Osteoblast (primary cell): ENCODE measurements at regions not wholly inside any gene's neighbourhood (a gene's known extent, or its start where the extent isn't known, plus 50 kb on each side); places are given as distances from the start of the nearest gene placed in this dataset.

Experiments
- DNase-seq: peaks from one replicate; pipeline ENCODE4 v3.0.0; 2011; ENCODE audit warnings: low spot score, mixed read lengths; ENCODE audit not compliant: insufficient read length; ENCODE audit errors: missing footprints
- H2AFZ ChIP-seq: 2 replicates; pipeline ENCODE4 v1.6.0; 2011; ENCODE audit warnings: mild to moderate bottlenecking, low read length
- H3K27ac ChIP-seq: 2 replicates; pipeline ENCODE4 v1.5.1; 2011; ENCODE audit warnings: mild to moderate bottlenecking, low read depth, low read length, moderate library complexity
- H3K27me3 ChIP-seq: 2 replicates; pipeline ENCODE4 v1.6.0; 2012; ENCODE audit warnings: mild to moderate bottlenecking, control low read depth, inconsistent platforms, low read length, moderate library complexity; ENCODE audit not compliant: insufficient read depth
- H3K36me3 ChIP-seq: 2 replicates; pipeline ENCODE4 v1.5.1; 2011; ENCODE audit warnings: mild to moderate bottlenecking, low read length, control low read depth, moderate library complexity; ENCODE audit not compliant: insufficient read depth
- H3K4me1 ChIP-seq: 2 replicates; pipeline ENCODE4 v1.5.1; 2011; ENCODE audit warnings: mild to moderate bottlenecking, low read length, control low read depth, moderate library complexity; ENCODE audit not compliant: insufficient read depth
- H3K4me2 ChIP-seq: 2 replicates; pipeline ENCODE4 v1.6.0; 2011; ENCODE audit warnings: mild to moderate bottlenecking, low read length; ENCODE audit not compliant: insufficient read depth
- H3K4me3 ChIP-seq: fragments of 200-600 bp; sonication (generic); 3 replicates; pipeline ENCODE4 v1.5.1; 2012; ENCODE audit warnings: mild to moderate bottlenecking, low read length, inconsistent platforms; ENCODE audit not compliant: insufficient read depth
- H3K79me2 ChIP-seq: 2 replicates; pipeline ENCODE4 v1.6.0; 2012; ENCODE audit warnings: mild to moderate bottlenecking, low read length, control low read depth, inconsistent platforms; ENCODE audit not compliant: insufficient read depth
- H3K9me3 ChIP-seq: 2 replicates; pipeline ENCODE4 v1.5.1; 2011; ENCODE audit warnings: low read depth, low read length, control low read depth
- H4K20me1 ChIP-seq: 2 replicates; pipeline ENCODE4 v1.6.0; 2012; ENCODE audit warnings: mild to moderate bottlenecking, low read length, control low read depth; ENCODE audit not compliant: insufficient read depth
- CTCF ChIP-seq: IDR thresholded peaks from 2 replicates; pipeline ENCODE4 v1.5.1; 2011; ENCODE audit warnings: mild to moderate bottlenecking, low read depth, low read length, moderate library complexity; ENCODE audit errors: extremely low read depth

GRCh38 chr13:106996867-106997618 lies 429.1 kb upstream of the ARGLU1 start:
- no peaks in the 10 kb centered on the region for H3K27me3 ChIP-seq
- no peaks in the 10 kb centered on the region for H4K20me1 ChIP-seq
- no peak overlapping the region for H2AFZ ChIP-seq
- H3K27ac ChIP-seq: no peak overlapping the region
- peaks cover 3% of the 10 kb centered on the region for H3K9me3 ChIP-seq
- H3K36me3 ChIP-seq: no peaks in the 10 kb centered on the region
- no peak for TF ChIP-seq CTCF
- H3K4me3 ChIP-seq: no peak overlapping the region
- DNase-seq: no peak
- no peaks in the 10 kb centered on the region for H3K4me1 ChIP-seq
- no peak overlapping the region for H3K4me2 ChIP-seq
- H3K79me2 ChIP-seq: no peaks in the 10 kb centered on the region

- H3K9me3 ChIP-seq: peaks cover 4% of the 10 kb centered on the region
- DNase-seq: no peak
Observed at GRCh38 chr13:106990594-106990993, 422.7 kb upstream of the ARGLU1 start.

GRCh38 chr13:106989876-106990275 lies 421.9 kb upstream of the ARGLU1 start:
- no peaks in the 10 kb centered on the region for H3K27me3 ChIP-seq
- H4K20me1 ChIP-seq: no peaks in the 10 kb centered on the region
- DNase-seq: no peak
- no peaks in the 10 kb centered on the region for H3K36me3 ChIP-seq
- H2AFZ ChIP-seq: no peak overlapping the region
- no peak overlapping the region for H3K4me3 ChIP-seq
- H3K79me2 ChIP-seq: no peaks in the 10 kb centered on the region
- no peak overlapping the region for H3K27ac ChIP-seq
- no peaks in the 10 kb centered on the region for H3K4me1 ChIP-seq
- H3K4me2 ChIP-seq: no peak overlapping the region
- TF ChIP-seq CTCF: no peak
- H3K9me3 ChIP-seq: peaks cover 2% of the 10 kb centered on the region

More at GRCh38 chr13:106990594-106990993, 422.7 kb upstream of the ARGLU1 start:
- Histone ChIP-seq H3K27me3 (no peaks in the 10 kb centered on the region), H3K4me3 (no peak overlapping the region), H3K79me2 (no peaks in the 10 kb centered on the region), H3K4me2 (no peak overlapping the region), H3K36me3 (no peaks in the 10 kb centered on the region), H3K27ac (no peak overlapping the region), H4K20me1 (no peaks in the 10 kb centered on the region), H3K4me1 (no peaks in the 10 kb centered on the region), H2AFZ (no peak overlapping the region)
- no peak for TF ChIP-seq CTCF

GRCh38 chr13:106987427-106987785 lies 419.5 kb upstream of the ARGLU1 start:
- Histone ChIP-seq H3K4me1 (no peaks in the 10 kb centered on the region), H4K20me1 (no peaks in the 10 kb centered on the region), H3K36me3 (no peaks in the 10 kb centered on the region), H3K27ac (no peak overlapping the region), H3K4me3 (no peak overlapping the region), H3K9me3 (peaks cover 2% of the 10 kb centered on the region), H3K4me2 (no peak overlapping the region), H3K27me3 (no peaks in the 10 kb centered on the region), H2AFZ (no peak overlapping the region), H3K79me2 (no peaks in the 10 kb centered on the region)
- no peak for TF ChIP-seq CTCF
- DNase-seq: no peak
